H54 (cell line): ENCODE measurements at regions not wholly inside any gene's neighbourhood (a gene's known extent, or its start where the extent isn't known, plus 50 kb on each side); places are given as distances from the start of the nearest gene placed in this dataset.

Experiments
- DNase-seq: peaks from one replicate; pipeline ENCODE4 v3.0.0; 2011; ENCODE audit warnings: low spot score, mixed read lengths; ENCODE audit not compliant: insufficient read length
- FAIRE-seq: peaks from 3 replicates; lab custom pipeline; 2011; peaks lifted over from hg19 to GRCh38; lab: Jason Lieb, UNC
- POLR2A ChIP-seq: IDR thresholded peaks from 2 replicates; pipeline ENCODE4 v1.6.1; 2011; ENCODE audit warnings: low read depth, mild to moderate bottlenecking, low read length

- TF ChIP-seq POLR2A, result no peak
- DNase-seq (no peak), FAIRE-seq (no peak)
Measured at GRCh38 chr4:103936653-103937145, 216.9 kb upstream of the TACR3 start.

GRCh38 chr4:103934178-103934789 is 214.5 kb upstream of the TACR3 start:
- TF ChIP-seq POLR2A, result no peak
- DNase-seq (no peak), FAIRE-seq (no peak)

GRCh38 chr4:103928370-103928769 is 208.6 kb upstream of the TACR3 start:
- TF ChIP-seq POLR2A, result no peak
- FAIRE-seq (no peak), DNase-seq (no peak)

- no peak for FAIRE-seq
- DNase-seq, result no peak
- TF ChIP-seq POLR2A, result no peak
Measured at GRCh38 chr4:103923551-103923950, 203.8 kb upstream of the TACR3 start.

GRCh38 chr4:103918214-103918613 is 198.4 kb upstream of the TACR3 start:
- DNase-seq (no peak), FAIRE-seq (no peak)
- TF ChIP-seq POLR2A, result no peak

- no peak for TF ChIP-seq POLR2A
- FAIRE-seq, result no peak
- no peak for DNase-seq
Measured at GRCh38 chr4:103915224-103915869, 195.6 kb upstream of the TACR3 start.

GRCh38 chr4:103907414-103907813 is 187.6 kb upstream of the TACR3 start:
- FAIRE-seq, result no peak
- DNase-seq, result no peak
- TF ChIP-seq POLR2A, result no peak

- FAIRE-seq, result peak; percentile 15
- DNase-seq, result peak; percentile 3
Measured at GRCh38 chr4:103904123-103904522, 184.3 kb upstream of the TACR3 start.

GRCh38 chr4:103902730-103903129 is 182.9 kb upstream of the TACR3 start:
- no peak for DNase-seq
- no peak for FAIRE-seq
- no peak for TF ChIP-seq POLR2A

More at GRCh38 chr4:103904123-103904522, 184.3 kb upstream of the TACR3 start:
- no peak for TF ChIP-seq POLR2A

GRCh38 chr4:103895876-103896465 is 176.2 kb upstream of the TACR3 start:
- FAIRE-seq (no peak), DNase-seq (no peak)
- TF ChIP-seq POLR2A, result no peak

GRCh38 chr4:103892586-103892985 is 172.8 kb upstream of the TACR3 start:
- DNase-seq, result no peak
- no peak for TF ChIP-seq POLR2A
- no peak for FAIRE-seq

GRCh38 chr4:103887191-103887590 is 167.4 kb upstream of the TACR3 start:
- DNase-seq (no peak), FAIRE-seq (no peak)
- no peak for TF ChIP-seq POLR2A

- no peak for TF ChIP-seq POLR2A
- DNase-seq (no peak), FAIRE-seq (no peak)
Measured at GRCh38 chr4:103885152-103885551, 165.4 kb upstream of the TACR3 start.

- no peak for FAIRE-seq
- DNase-seq, result no peak
- TF ChIP-seq POLR2A, result no peak
Measured at GRCh38 chr4:103867311-103867710, 147.5 kb upstream of the TACR3 start.

GRCh38 chr4:103853627-103854026 is 133.8 kb upstream of the TACR3 start:
- no peak for TF ChIP-seq POLR2A
- DNase-seq (peak; percentile 0), FAIRE-seq (no peak)

- FAIRE-seq (no peak), DNase-seq (no peak)
- no peak for TF ChIP-seq POLR2A
Measured at GRCh38 chr4:103853146-103853545, 133.4 kb upstream of the TACR3 start.
